K562 (cell line): ENCODE measurements at regions not wholly inside any gene's neighbourhood (a gene's known extent, or its start where the extent isn't known, plus 50 kb on each side); places are given as distances from the start of the nearest gene placed in this dataset.

Source experiments
- ATAC-seq: fragments of 200-7000 bp; cut with Tn5 transposase; 3 replicates; pipeline ENCODE4 v1.9.1; 2020; ENCODE audit warnings: moderate library complexity
- BruUV-seq: library from RNA; stranded (reverse); fragments of 400-500 nt; replicated peaks from 2 replicates; lab custom pipeline; 2021; lab: Mats Ljungman, UMichigan
- CTCF ChIA-PET: fragments of 300-600 bp; formaldehyde crosslinking; extraction: SDS; loops from one replicate; lab custom pipeline; 2021; ENCODE audit warnings: low intra/inter-chr PET ratio; lab: Yijun Ruan, JAX
- POLR2A ChIA-PET: fragments of 300-600, 350-650 bp; sonication (Branson Sonifier 250); formaldehyde crosslinking; extraction: SDS; loops from one replicate; lab custom pipeline; 2021; ENCODE audit warnings: antibody characterized with exemption, inconsistent platforms; lab: Yijun Ruan, JAX
- DNase-seq, 4 experiments: peaks; one replicate each; pipeline versions ENCODE4 v3.0.0 to v3.0.0-alpha.2; 2011 to 2018; ENCODE audit warnings: low spot score in 3 of 4, mixed read lengths in 3 of 4; ENCODE audit errors: extremely low read depth in 1 of 4
- FAIRE-seq: peaks from 2 replicates; lab custom pipeline; 2011; peaks lifted over from hg19 to GRCh38; lab: Jason Lieb, UNC
- H2AFZ ChIP-seq: 2 replicates; pipeline ENCODE4 v1.6.0; 2011; ENCODE audit warnings: low read depth, low read length, control low read depth, inconsistent platforms
- H3K27ac ChIP-seq: fragments of 200-600 bp; 3 replicates; pipeline ENCODE4 v1.8.0; 2011; ENCODE audit warnings: low read depth, mild to moderate bottlenecking, control low read depth, inconsistent platforms, low read length, moderate library complexity, mixed read lengths; ENCODE audit errors: extremely low read depth
- H3K27me3 ChIP-seq, 2 experiments: fragments of 300-600 bp in 1 of 2; 2 replicates in 1 of 2; 3 replicates in 1 of 2; pipeline versions ENCODE4 v1.6.0 to v1.8.0; 2011; ENCODE audit warnings: inconsistent platforms in 2 of 2, low read length in 2 of 2, mild to moderate bottlenecking in 1 of 2, mixed read lengths in 1 of 2, moderate library complexity in 1 of 2; ENCODE audit not compliant: control insufficient read depth in 2 of 2, insufficient read depth in 2 of 2
- H3K36me3 ChIP-seq: fragments of 300-600 bp; 3 replicates; pipeline ENCODE4 v1.8.0; 2011; ENCODE audit warnings: mild to moderate bottlenecking, low read length, inconsistent platforms; ENCODE audit not compliant: control insufficient read depth, insufficient read depth
- H3K4me1 ChIP-seq, 2 experiments: fragments of 200-600 bp in 1 of 2; replicated peaks in 1 of 2; 2 replicates in 1 of 2; 3 replicates in 1 of 2; pipeline versions ENCODE4 v1.5.1 to v1.8.0; 2011; ENCODE audit warnings: inconsistent platforms in 2 of 2, low read length in 2 of 2, mild to moderate bottlenecking in 1 of 2, mixed read lengths in 1 of 2, moderate library complexity in 1 of 2; ENCODE audit not compliant: control insufficient read depth in 2 of 2, insufficient read depth in 2 of 2
- H3K4me2 ChIP-seq: 2 replicates; pipeline ENCODE4 v1.6.1; 2011; ENCODE audit warnings: low read length, control low read depth, inconsistent platforms, mixed read lengths; ENCODE audit not compliant: insufficient read depth
- H3K4me3 ChIP-seq: fragments of 200-600 bp; sonication (generic), shearing (Covaris generic); 2 replicates; pipeline ENCODE4 v1.5.1; 2016; ENCODE audit warnings: control low read depth, inconsistent platforms
- H3K79me2 ChIP-seq: fragments of 200-600 bp; 3 replicates; pipeline ENCODE4 v1.8.0; 2011; ENCODE audit warnings: low read length, inconsistent platforms; ENCODE audit not compliant: control insufficient read depth, insufficient read depth
- H3K9ac ChIP-seq, 2 experiments: 2 replicates each; pipeline versions ENCODE4 v1.6.0 to v1.6.1; 2011; ENCODE audit warnings: low read depth in 2 of 2, low read length in 2 of 2, control low read depth in 1 of 2, inconsistent platforms in 1 of 2, mild to moderate bottlenecking in 1 of 2, mixed read lengths in 1 of 2; ENCODE audit not compliant: insufficient read depth in 1 of 2
- H3K9me1 ChIP-seq: one replicate; pipeline ENCODE4 v1.6.0; 2011; ENCODE audit warnings: inconsistent platforms, mild to moderate bottlenecking, low read length, moderate library complexity; ENCODE audit not compliant: control insufficient read depth, insufficient read depth
- H3K9me3 ChIP-seq: replicated peaks from 2 replicates; pipeline ENCODE4 v1.5.1; 2011; ENCODE audit warnings: low read depth, low read length, inconsistent platforms; ENCODE audit not compliant: control insufficient read depth, insufficient read depth
- H4K20me1 ChIP-seq: replicated peaks from 2 replicates; pipeline ENCODE4 v1.6.1; 2011; ENCODE audit warnings: low read length, inconsistent platforms, mixed read lengths; ENCODE audit not compliant: control insufficient read depth, insufficient read depth
- HNRNPUL1 ChIP-seq: fragments of 200-400 bp; formaldehyde crosslinking; IDR thresholded peaks from 2 replicates; pipeline ENCODE4 v1.6.1; 2017; ENCODE audit warnings: low read length
- MYC ChIP-seq, 2 experiments: fragments of 250-450 bp in 1 of 2; sonication (Bioruptor Pico) in 1 of 2; IDR thresholded peaks; 2 replicates each; pipeline versions ENCODE4 v1.5.1 to v1.6.1; 2012 to 2021; ENCODE audit warnings: low read depth in 2 of 2, borderline replicate concordance in 1 of 2, improper control_type of control experiment in 1 of 2, low read length in 1 of 2, mild to moderate bottlenecking in 1 of 2, moderate library complexity in 1 of 2
- WGBS: fragments of 100-300 bp; shearing (Covaris generic); methylation state at CpG from one replicate; pipeline ENCODE4 v1.1.6; 2016; ENCODE audit warnings: low coverage, mixed read lengths; ENCODE audit not compliant: insufficient coverage; ENCODE audit errors: missing lambda C conversion rate; 5-methylcytosine and 5-hydroxymethylcytosine counted together
- in situ Hi-C: fragments of 300-500 bp; cut with MboI; formaldehyde crosslinking; loops from 4 replicates; pipeline ENCODE4 v1.15.0; 2018; ENCODE audit warnings: inconsistent platforms, mixed read lengths
- intact Hi-C: fragments of 100-400 bp; cut with micrococcal nuclease; formaldehyde crosslinking; loops from 2 replicates; pipeline ENCODE4 v1.14.2; 2022
- TF ChIP-seq, protein P1 (sequence below), 2 experiments: fragments of 150-350 bp in 1 of 2; IDR thresholded peaks; 2 replicates each; pipeline ENCODE4 v1.6.1; 2012 to 2016; ENCODE audit warnings: low read depth in 2 of 2, low read length in 2 of 2, mild to moderate bottlenecking in 1 of 2, moderate library complexity in 1 of 2

DNA sequence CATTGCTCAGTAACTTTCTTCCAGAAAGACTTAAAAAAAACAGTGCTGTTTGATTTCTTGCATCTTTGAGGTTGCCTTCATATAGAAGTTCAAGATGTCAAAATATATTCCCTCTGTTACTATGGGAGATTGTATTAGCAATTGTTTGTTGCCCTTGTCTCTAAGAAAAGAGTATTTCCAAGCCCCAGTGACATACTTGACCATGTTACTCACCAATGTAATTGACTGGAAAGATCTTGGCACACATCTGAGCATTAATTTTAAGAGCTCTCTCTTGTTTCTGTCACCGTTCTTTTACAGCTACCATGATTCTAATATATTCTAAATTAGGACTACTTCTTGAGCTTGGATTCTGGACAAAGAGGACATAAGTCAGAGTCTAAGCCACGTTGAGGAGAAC is 902.7 kb upstream of the EPHA5 start:
- DNase-seq, result no peak
- CTCF ChIA-PET, result no interaction called here
- Histone ChIP-seq H3K4me3 (no peak overlapping the region), H3K27me3 (no peaks in the 10 kb centered on the region), H3K9me3 (no peaks in the 10 kb centered on the region), H3K27ac (no peak overlapping the region), H3K79me2 (no peaks in the 10 kb centered on the region), H3K9me1 (no peaks in the 10 kb centered on the region), H3K4me2 (no peak overlapping the region), H3K4me1 (no peaks in the 10 kb centered on the region), H4K20me1 (no peaks in the 10 kb centered on the region), H3K36me3 (no peaks in the 10 kb centered on the region), H3K9ac (no peak overlapping the region), H2AFZ (no peak overlapping the region)
- no TSS peak for BruUV-seq
- 0% methylated on average over 2 of the region's 2 CpGs for WGBS
- FAIRE-seq, result no peak
- intact Hi-C loops, result no loop called here
- POLR2A ChIA-PET, result no interaction called here
- TF ChIP-seq MYC (IDR thresholded peaks at IDR 0.05; ENCODE audit: low read depth, low read length) (no peak), MYC (CRISPR knock-in tag; IDR thresholded peaks at IDR 0.05; ENCODE audit: borderline replicate concordance, low read depth) (no peak), HNRNPUL1 (no peak)
- TF ChIP-seq, protein P1, sequence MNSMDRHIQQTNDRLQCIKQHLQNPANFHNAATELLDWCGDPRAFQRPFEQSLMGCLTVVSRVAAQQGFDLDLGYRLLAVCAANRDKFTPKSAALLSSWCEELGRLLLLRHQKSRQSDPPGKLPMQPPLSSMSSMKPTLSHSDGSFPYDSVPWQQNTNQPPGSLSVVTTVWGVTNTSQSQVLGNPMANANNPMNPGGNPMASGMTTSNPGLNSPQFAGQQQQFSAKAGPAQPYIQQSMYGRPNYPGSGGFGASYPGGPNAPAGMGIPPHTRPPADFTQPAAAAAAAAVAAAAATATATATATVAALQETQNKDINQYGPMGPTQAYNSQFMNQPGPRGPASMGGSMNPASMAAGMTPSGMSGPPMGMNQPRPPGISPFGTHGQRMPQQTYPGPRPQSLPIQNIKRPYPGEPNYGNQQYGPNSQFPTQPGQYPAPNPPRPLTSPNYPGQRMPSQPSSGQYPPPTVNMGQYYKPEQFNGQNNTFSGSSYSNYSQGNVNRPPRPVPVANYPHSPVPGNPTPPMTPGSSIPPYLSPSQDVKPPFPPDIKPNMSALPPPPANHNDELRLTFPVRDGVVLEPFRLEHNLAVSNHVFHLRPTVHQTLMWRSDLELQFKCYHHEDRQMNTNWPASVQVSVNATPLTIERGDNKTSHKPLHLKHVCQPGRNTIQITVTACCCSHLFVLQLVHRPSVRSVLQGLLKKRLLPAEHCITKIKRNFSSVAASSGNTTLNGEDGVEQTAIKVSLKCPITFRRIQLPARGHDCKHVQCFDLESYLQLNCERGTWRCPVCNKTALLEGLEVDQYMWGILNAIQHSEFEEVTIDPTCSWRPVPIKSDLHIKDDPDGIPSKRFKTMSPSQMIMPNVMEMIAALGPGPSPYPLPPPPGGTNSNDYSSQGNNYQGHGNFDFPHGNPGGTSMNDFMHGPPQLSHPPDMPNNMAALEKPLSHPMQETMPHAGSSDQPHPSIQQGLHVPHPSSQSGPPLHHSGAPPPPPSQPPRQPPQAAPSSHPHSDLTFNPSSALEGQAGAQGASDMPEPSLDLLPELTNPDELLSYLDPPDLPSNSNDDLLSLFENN (IDR thresholded peaks at IDR 0.05; ENCODE audit: low read depth in 2 of 2, low read length in 2 of 2), result no peak
- in situ Hi-C loops, result no loop called here
- ATAC-seq, result no peak
